SK-N-SH treated with all-trans-retinoic acid at 6 μM for 48 hours (cell line): ENCODE measurements at regions not wholly inside any gene's neighbourhood (a gene's known extent, or its start where the extent isn't known, plus 50 kb on each side); places are given as distances from the start of the nearest gene placed in this dataset.
A peak's percentile ranks its signal among the peaks of the same experiment; 100 is the strongest.

Source experiments
- ARNTL ChIP-seq: fragments of 450-650 bp; formaldehyde crosslinking; IDR thresholded peaks from 2 replicates; pipeline ENCODE4 v1.5.0; 2020; ENCODE audit warnings: low read depth, mild to moderate bottlenecking, moderate library complexity, borderline replicate concordance
- BACH2 ChIP-seq: fragments of 250-450 bp; sonication (Bioruptor Pico); IDR thresholded peaks from 2 replicates; pipeline ENCODE4 v1.9.0; 2021; ENCODE audit warnings: mild to moderate bottlenecking, borderline replicate concordance
- ESRRG ChIP-seq: fragments of 250-450 bp; sonication (Bioruptor Pico); IDR thresholded peaks from 2 replicates; pipeline ENCODE4 v1.6.1; 2021; ENCODE audit warnings: mild to moderate bottlenecking
- GLIS3 ChIP-seq: fragments of 250-450 bp; sonication (Bioruptor Pico); IDR thresholded peaks from 2 replicates; pipeline ENCODE4 v1.5.0; 2020; ENCODE audit warnings: mild to moderate bottlenecking, moderate library complexity
- OSR1 ChIP-seq: fragments of 250-450 bp; sonication (Bioruptor Pico); IDR thresholded peaks from 2 replicates; pipeline ENCODE4 v1.8.0; 2022; ENCODE audit warnings: moderate library complexity, mild to moderate bottlenecking, inconsistent platforms
- RARB ChIP-seq: fragments of 250-450 bp; sonication (Bioruptor Pico); IDR thresholded peaks from 2 replicates; pipeline ENCODE4 v1.8.0; 2021; ENCODE audit warnings: mild to moderate bottlenecking, moderate library complexity
- SNAI2 ChIP-seq: fragments of 250-450 bp; sonication (Bioruptor Pico); IDR thresholded peaks from 2 replicates; pipeline ENCODE4 v1.5.0; 2020; ENCODE audit warnings: mild to moderate bottlenecking, moderate library complexity
- TOX ChIP-seq: fragments of 250-450 bp; sonication (Bioruptor Pico); IDR thresholded peaks from 2 replicates; pipeline ENCODE4 v1.8.0; 2021; ENCODE audit warnings: mild to moderate bottlenecking, moderate library complexity, borderline replicate concordance
- ZFP3 ChIP-seq: fragments of 250-450 bp; sonication (Bioruptor Pico); IDR thresholded peaks from 2 replicates; pipeline ENCODE4 v1.5.0; 2020; ENCODE audit warnings: mild to moderate bottlenecking, moderate library complexity
- ZNF565 ChIP-seq: fragments of 450-650 bp; formaldehyde crosslinking; conservative IDR thresholded peaks from 2 replicates; pipeline ENCODE4 v1.5.0; 2020; ENCODE audit warnings: low read depth, mild to moderate bottlenecking, moderate library complexity
- TF ChIP-seq, protein P1 (sequence below): fragments of 250-450 bp; sonication (Bioruptor Pico); IDR thresholded peaks from 2 replicates; pipeline ENCODE4 v1.5.1; 2021; ENCODE audit warnings: mild to moderate bottlenecking, moderate library complexity
- TF ChIP-seq, protein P2 (sequence below): fragments of 250-450 bp; sonication (Bioruptor Pico); IDR thresholded peaks from 2 replicates; pipeline ENCODE4 v1.5.0; 2020; ENCODE audit warnings: mild to moderate bottlenecking, moderate library complexity
- TF ChIP-seq, protein P3 (sequence below): fragments of 250-450 bp; sonication (Bioruptor Pico); IDR thresholded peaks from 2 replicates; pipeline ENCODE4 v1.8.0; 2021; ENCODE audit warnings: low read depth, mild to moderate bottlenecking, moderate library complexity, borderline replicate concordance
- TF ChIP-seq, protein P4 (sequence below): fragments of 250-450 bp; sonication (Bioruptor Pico); IDR thresholded peaks from 2 replicates; pipeline ENCODE4 v1.8.0; 2020; ENCODE audit warnings: mild to moderate bottlenecking, moderate library complexity, borderline replicate concordance

DNA sequence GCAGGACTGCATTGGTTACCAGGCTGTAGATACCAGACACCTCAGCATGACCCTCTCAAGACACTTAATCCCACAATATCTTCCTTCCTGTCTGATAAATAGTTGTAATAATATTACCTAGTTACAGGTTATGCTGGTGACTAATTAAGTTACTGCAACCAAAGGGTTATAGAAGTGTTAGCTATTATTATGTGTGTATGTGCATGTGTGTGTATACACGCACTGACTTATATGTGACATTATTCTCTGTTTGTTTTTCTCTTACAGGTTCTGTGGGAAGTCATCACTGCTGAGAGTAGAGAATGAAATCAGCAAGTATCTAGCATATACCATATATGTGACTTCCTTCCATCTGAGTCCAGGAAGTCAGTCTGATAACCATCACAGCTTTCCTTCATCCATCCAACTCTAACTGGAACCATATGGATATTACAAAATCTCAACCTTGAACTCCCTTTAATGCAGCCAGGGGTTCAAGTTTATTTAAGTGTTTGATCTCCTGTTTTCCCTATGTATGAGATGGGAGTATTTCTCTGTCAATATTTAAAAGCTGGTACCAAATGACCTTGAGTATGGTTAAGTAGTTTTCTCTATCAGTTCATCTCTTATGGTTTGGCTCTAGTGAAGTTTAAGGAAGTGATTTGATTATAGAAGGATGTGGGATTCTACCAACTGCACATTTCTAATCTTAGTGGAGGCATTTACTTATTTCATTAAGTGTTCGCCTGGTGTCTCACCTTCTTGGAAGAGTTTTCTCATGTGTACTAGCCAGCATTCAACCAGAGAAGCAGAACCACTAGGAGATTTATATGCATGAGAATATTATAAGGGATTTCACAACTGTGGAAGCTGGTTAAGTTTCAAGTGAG is 313.2 kb downstream of the HIVEP2 start:
- TF ChIP-seq, protein P1, sequence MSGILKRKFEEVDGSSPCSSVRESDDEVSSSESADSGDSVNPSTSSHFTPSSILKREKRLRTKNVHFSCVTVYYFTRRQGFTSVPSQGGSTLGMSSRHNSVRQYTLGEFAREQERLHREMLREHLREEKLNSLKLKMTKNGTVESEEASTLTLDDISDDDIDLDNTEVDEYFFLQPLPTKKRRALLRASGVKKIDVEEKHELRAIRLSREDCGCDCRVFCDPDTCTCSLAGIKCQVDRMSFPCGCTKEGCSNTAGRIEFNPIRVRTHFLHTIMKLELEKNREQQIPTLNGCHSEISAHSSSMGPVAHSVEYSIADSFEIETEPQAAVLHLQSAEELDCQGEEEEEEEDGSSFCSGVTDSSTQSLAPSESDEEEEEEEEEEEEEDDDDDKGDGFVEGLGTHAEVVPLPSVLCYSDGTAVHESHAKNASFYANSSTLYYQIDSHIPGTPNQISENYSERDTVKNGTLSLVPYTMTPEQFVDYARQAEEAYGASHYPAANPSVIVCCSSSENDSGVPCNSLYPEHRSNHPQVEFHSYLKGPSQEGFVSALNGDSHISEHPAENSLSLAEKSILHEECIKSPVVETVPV (CRISPR knock-in tag) = no peak
- TF ChIP-seq RARB (CRISPR knock-in tag) = no peak
- no peak for TF ChIP-seq OSR1 (CRISPR knock-in tag)
- TF ChIP-seq, protein P2, sequence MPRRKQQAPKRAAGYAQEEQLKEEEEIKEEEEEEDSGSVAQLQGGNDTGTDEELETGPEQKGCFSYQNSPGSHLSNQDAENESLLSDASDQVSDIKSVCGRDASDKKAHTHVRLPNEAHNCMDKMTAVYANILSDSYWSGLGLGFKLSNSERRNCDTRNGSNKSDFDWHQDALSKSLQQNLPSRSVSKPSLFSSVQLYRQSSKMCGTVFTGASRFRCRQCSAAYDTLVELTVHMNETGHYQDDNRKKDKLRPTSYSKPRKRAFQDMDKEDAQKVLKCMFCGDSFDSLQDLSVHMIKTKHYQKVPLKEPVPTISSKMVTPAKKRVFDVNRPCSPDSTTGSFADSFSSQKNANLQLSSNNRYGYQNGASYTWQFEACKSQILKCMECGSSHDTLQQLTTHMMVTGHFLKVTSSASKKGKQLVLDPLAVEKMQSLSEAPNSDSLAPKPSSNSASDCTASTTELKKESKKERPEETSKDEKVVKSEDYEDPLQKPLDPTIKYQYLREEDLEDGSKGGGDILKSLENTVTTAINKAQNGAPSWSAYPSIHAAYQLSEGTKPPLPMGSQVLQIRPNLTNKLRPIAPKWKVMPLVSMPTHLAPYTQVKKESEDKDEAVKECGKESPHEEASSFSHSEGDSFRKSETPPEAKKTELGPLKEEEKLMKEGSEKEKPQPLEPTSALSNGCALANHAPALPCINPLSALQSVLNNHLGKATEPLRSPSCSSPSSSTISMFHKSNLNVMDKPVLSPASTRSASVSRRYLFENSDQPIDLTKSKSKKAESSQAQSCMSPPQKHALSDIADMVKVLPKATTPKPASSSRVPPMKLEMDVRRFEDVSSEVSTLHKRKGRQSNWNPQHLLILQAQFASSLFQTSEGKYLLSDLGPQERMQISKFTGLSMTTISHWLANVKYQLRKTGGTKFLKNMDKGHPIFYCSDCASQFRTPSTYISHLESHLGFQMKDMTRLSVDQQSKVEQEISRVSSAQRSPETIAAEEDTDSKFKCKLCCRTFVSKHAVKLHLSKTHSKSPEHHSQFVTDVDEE (CRISPR knock-in tag) = 0 out of 2 replicates have a peak, but pooled peaks have one; percentile 32
- TF ChIP-seq, protein P3, sequence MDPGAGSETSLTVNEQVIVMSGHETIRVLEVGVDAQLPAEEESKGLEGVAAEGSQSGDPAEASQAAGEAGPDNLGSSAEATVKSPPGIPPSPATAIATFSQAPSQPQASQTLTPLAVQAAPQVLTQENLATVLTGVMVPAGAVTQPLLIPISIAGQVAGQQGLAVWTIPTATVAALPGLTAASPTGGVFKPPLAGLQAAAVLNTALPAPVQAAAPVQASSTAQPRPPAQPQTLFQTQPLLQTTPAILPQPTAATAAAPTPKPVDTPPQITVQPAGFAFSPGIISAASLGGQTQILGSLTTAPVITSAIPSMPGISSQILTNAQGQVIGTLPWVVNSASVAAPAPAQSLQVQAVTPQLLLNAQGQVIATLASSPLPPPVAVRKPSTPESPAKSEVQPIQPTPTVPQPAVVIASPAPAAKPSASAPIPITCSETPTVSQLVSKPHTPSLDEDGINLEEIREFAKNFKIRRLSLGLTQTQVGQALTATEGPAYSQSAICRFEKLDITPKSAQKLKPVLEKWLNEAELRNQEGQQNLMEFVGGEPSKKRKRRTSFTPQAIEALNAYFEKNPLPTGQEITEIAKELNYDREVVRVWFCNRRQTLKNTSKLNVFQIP (CRISPR knock-in tag) = no peak
- TF ChIP-seq ZFP3 (CRISPR knock-in tag) = no peak
- no peak for TF ChIP-seq GLIS3 (CRISPR knock-in tag)
- TF ChIP-seq, protein P4, sequence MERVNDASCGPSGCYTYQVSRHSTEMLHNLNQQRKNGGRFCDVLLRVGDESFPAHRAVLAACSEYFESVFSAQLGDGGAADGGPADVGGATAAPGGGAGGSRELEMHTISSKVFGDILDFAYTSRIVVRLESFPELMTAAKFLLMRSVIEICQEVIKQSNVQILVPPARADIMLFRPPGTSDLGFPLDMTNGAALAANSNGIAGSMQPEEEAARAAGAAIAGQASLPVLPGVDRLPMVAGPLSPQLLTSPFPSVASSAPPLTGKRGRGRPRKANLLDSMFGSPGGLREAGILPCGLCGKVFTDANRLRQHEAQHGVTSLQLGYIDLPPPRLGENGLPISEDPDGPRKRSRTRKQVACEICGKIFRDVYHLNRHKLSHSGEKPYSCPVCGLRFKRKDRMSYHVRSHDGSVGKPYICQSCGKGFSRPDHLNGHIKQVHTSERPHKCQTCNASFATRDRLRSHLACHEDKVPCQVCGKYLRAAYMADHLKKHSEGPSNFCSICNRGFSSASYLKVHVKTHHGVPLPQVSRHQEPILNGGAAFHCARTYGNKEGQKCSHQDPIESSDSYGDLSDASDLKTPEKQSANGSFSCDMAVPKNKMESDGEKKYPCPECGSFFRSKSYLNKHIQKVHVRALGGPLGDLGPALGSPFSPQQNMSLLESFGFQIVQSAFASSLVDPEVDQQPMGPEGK (CRISPR knock-in tag) = no peak
- TF ChIP-seq ARNTL = no peak
- TF ChIP-seq ZNF565 = no peak
- no peak for TF ChIP-seq ESRRG
- no peak for TF ChIP-seq BACH2
- TF ChIP-seq TOX (CRISPR knock-in tag) = no peak
- peak; percentile 8; the same call in 1 of the 2 replicates for TF ChIP-seq SNAI2 (CRISPR knock-in tag)
